Renal pelvis (tissue), 1 donor: ENCODE measurements at regions not wholly inside any gene's neighbourhood (a gene's known extent, or its start where the extent isn't known, plus 50 kb on each side); places are given as distances from the start of the nearest gene placed in this dataset.
"Not testable (repeated sequence)": the region's sequence is repeated elsewhere in the genome, so short reads cannot be mapped to it uniquely, and the experiment has no call there.

ENCODE experiments used
- DNase-seq: peaks from one replicate; pipeline ENCODE4 v3.0.0-alpha.2; 2013

- no peak for DNase-seq
Measured at GRCh38 chr4:84019626-84020025, 479.5 kb downstream of the NKX6-1 start.

GRCh38 chr4:84003046-84003445, 467.1 kb downstream of the GPAT3 start:
- DNase-seq = no peak

DNA sequence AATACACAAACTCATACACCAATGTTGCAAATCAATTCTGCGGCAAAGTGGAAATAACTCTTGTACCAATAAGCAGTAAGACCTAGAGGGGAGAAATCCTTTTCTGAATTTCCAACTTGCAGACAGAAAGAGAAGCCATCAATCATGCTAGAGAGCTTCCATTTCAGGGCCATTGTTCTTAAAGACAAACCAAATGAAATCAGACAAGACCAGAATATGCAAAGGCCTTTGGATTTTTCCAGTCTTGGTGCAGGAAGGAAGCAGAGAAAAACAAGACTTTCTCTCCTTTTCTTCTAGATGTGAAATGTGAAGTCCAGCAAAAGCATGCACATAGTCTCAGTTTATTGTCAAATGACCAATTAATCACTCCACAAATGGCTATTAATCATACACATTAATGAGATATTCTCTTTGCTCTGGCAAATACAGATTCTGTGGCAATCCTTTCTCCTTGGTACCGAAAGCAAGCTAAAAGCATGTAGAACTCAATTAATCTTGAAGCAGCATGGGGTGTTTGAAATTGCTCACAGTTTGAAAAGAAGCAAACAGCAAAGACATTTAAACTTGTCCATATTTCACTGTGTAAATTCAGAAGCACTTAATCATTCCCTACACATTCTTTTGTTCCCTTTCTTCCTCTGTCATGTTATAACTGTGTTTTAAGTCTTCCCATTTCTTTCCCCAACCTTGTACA, 466.1 kb downstream of the GPAT3 start:
- no peak for DNase-seq

DNA sequence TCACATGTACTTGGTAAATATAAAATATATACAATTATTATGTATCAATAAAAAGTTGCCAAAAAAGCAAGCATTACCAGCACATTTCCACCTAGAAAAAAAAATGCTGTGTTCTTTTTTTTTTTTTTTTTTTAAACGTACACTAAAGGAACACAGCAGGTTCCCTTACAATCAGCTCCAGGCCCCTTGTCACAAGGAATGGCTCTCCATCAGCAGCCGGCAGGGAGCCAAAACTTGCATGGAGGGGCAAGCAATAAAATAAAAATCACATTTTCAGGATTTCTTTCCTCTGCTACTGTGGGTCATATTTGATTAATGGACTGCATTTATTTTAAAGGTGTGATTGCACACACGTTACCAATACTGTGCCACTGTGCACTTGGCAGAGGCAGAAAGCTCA, 460.3 kb downstream of the GPAT3 start:
- no peak for DNase-seq

DNA sequence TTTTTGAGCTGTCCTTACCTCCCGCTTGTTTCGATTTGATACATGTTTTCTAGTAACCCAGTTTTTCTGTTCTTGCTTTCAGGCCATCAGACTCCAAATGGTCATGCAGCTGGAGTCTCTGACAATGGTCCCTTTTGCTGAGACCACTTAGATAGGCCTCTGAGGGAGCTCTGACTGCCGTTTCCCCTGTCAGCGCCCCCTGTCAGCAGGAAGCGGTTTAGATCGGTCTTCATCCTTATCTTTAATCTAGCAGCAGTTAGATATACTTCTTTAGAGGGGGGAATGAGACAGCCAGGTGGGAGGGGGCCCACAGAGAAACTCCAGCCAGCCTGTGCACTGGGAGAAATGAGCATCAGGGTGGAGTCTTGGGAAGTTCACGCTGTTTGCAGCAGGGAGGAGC, 457.9 kb downstream of the GPAT3 start:
- no peak for DNase-seq

- DNase-seq = no peak
Measured at GRCh38 chr4:83989835-83990234, 453.9 kb downstream of the GPAT3 start.

DNA sequence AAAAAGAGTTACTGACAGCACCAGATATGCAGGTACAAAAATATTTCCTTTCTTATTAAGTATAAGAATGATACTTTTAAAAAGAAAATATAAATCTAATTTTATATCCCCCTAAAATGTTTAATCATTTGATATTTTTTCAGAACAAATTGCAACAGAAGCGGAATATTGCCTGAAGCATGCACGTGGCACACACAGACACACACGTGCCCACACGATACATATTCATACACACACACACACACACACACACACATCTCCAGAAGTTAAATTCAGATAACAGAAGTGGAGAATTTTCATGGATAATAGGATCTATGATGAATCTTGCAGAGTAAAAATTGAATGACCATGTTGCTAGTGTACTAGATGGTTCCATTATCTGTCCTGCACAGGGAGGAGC, 445.2 kb downstream of the GPAT3 start:
- no peak for DNase-seq

GRCh38 chr4:83979773-83980172, 443.9 kb downstream of the GPAT3 start:
- DNase-seq = no peak

DNA sequence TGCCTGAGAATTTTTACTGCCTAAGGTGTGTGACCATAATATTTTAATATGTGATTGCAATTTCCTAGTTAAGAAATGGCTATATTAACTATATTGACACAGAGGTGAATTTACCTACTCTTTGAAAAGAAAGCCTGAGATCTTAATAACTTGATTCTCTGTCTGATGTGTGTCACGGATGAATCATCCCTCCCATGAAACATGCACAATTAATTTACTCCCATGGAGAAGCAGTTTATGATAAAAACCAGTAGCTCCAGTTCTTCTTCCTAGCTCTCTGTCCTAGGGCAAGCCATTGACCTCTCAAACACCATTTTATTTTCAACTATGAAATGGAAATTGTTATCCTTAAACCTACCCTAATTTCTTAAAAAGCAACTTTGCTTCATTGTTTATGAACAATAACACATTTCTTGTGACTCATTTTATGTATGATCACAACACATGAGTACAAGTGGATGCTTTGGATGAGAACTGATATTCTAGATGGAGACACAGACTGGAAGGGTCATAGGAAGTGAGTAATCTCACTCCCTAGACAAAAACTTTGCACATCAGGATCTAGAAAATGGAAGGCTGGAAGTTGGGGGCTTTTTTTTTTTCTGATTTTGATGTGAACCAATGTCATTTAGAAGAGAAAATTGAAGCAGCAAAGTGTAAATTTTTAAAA, 438.3 kb downstream of the GPAT3 start:
- no peak for DNase-seq

DNA sequence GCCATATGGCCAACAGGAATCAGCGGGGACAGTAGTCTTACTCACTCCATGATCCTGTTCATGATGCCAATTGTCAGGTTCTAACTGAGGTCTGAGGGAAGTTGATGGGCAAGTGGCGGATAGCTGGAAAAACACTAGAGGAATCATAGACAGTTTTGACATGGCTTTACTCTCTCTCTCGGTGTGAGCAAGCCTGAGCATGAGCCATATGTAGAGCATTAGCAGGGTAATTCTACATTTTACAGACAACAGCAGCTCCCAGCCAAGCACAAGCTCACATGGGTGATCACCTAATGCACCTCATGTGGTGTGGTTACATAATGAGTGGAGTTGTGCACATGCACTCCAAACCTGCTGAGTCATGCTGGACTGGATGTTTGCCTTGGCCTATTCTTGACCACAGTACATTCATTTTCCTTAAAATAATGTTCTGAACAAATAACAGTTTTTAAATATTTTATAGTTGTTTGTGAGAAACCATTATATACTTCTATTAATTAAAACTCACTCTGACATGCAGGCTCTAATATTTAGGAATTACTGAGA, 429.2 kb downstream of the GPAT3 start:
- no peak for DNase-seq

GRCh38 chr4:83962492-83962891, 426.6 kb downstream of the GPAT3 start:
- DNase-seq = no peak

DNA sequence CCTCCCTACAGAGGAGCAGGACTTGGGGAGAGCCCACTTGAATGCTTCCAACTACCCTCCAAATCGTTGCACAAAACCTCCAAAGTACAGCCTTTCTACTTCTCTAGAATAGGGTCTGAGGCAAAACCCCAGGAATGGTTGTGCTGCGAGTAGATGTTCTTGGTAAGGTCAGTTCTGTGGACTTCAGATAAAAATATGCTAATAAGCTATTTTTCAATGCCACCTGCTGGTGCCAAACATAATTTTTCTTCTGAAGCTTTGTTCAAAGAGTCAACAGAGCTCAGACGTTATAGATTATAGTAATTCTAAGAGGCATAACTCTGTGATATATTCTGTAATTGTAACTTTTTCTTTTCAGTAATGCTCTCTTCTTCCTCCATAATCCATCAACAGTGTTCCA, 425.7 kb downstream of the GPAT3 start:
- no peak for DNase-seq

GRCh38 chr4:83959160-83959559, 423.3 kb downstream of the GPAT3 start:
- DNase-seq = no peak

- peak; percentile 1 for DNase-seq
Measured at GRCh38 chr4:83947830-83948193, 411.9 kb downstream of the GPAT3 start.

- DNase-seq = no peak
Measured at GRCh38 chr4:83947125-83947829, 411.4 kb downstream of the GPAT3 start.

GRCh38 chr4:83943691-83944090, 407.8 kb downstream of the GPAT3 start:
- not testable (repeated sequence) for DNase-seq

- DNase-seq = no peak
Measured at GRCh38 chr4:83932750-83933391, 397.0 kb downstream of the GPAT3 start.

DNA sequence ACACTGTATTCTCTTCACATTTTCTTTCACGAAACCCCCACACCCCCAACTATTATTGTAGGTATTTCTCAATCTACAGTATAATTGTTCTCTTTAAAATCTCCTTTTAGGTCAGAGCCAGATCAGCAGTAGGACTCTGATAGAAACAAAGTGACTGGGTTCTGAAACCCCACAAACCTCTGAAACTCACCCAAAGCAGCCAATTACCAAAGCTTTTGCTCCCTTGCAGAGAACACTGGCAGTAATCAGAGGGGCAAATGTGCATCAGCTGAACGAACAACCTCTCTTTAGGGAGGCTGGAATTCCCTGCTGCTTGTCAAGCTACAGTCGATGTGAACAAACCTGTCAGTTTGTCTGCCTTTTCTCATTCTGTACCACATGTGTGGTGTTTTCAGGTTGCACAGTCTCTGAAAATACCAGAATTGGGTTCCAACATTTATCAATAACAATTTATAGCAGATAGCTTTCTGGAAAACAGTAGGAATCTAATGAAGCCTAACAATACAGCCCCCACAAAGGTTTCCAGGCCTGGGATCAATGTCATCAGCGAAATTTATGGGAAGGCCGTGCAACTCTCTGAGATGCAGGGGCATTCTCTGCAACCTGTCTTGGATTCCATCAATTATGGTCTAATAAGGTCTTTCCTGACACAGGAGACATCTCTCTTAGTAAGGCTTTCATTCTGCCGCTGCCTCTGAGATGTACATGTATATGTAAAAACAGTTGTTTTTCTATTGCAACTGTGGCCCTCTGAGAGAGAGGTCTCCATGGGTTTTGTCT, 395.9 kb downstream of the GPAT3 start:
- DNase-seq = no peak

DNA sequence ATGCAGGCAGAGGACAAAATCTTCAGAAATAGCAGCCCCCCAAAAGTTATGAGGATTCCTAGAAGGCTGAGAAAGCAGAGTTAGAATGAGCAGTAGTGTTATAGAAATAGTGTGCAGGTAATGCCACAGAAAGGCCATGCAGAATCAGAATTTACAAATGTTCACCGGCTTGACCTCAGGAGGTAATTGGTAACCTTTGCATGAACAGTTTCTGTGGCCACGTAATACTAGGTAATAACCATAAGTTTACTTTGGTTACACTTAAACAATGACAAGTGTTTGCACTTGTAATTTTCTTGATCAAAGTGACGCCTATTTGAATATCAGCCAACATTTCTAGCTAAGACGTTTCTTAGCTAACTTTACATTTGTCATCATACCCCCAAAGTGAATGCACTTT, 393.6 kb downstream of the GPAT3 start:
- no peak for DNase-seq

GRCh38 chr4:83926950-83927349, 391.0 kb downstream of the GPAT3 start:
- no peak for DNase-seq

GRCh38 chr4:83923341-83923740, 387.4 kb downstream of the GPAT3 start:
- DNase-seq = no peak

DNA sequence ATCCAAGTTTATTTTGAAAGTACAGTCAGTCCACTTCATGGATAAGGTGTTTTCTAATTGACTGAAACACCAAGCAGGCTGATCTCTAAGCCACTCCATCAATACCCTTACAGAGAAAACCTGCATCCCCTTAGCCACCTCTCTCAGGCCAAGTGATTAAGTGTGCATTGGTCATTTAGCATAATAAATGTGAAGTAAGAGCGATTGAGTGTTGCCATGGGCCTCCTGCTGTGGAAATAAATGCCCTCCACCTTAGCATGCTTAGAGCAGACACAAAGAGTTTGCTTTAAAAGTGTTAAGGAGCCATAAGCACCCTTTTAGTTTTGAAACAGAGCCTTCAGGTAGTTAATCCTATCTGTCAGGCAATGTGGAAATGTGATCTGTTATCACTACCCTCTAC, 386.5 kb downstream of the GPAT3 start:
- no peak for DNase-seq
